K562 (cell line): ENCODE measurements at regions not wholly inside any gene's neighbourhood (a gene's known extent, or its start where the extent isn't known, plus 50 kb on each side); places are given as distances from the start of the nearest gene placed in this dataset.

Source experiments
- ATAC-seq: fragments of 200-7000 bp; cut with Tn5 transposase; 3 replicates; pipeline ENCODE4 v1.9.1; 2020; ENCODE audit warnings: moderate library complexity
- BruUV-seq: library from RNA; stranded (reverse); fragments of 400-500 nt; replicated peaks from 2 replicates; lab custom pipeline; 2021; lab: Mats Ljungman, UMichigan
- CTCF ChIA-PET: fragments of 300-600 bp; formaldehyde crosslinking; extraction: SDS; loops from one replicate; lab custom pipeline; 2021; ENCODE audit warnings: low intra/inter-chr PET ratio; lab: Yijun Ruan, JAX
- POLR2A ChIA-PET: fragments of 300-600, 350-650 bp; sonication (Branson Sonifier 250); formaldehyde crosslinking; extraction: SDS; loops from one replicate; lab custom pipeline; 2021; ENCODE audit warnings: antibody characterized with exemption, inconsistent platforms; lab: Yijun Ruan, JAX
- DNase-seq, 4 experiments: peaks; one replicate each; pipeline versions ENCODE4 v3.0.0 to v3.0.0-alpha.2; 2011 to 2018; ENCODE audit warnings: low spot score in 3 of 4, mixed read lengths in 3 of 4; ENCODE audit errors: extremely low read depth in 1 of 4
- FAIRE-seq: peaks from 2 replicates; lab custom pipeline; 2011; peaks lifted over from hg19 to GRCh38; lab: Jason Lieb, UNC
- H2AFZ ChIP-seq: 2 replicates; pipeline ENCODE4 v1.6.0; 2011; ENCODE audit warnings: low read depth, low read length, control low read depth, inconsistent platforms
- H3K27ac ChIP-seq: fragments of 200-600 bp; 3 replicates; pipeline ENCODE4 v1.8.0; 2011; ENCODE audit warnings: low read depth, mild to moderate bottlenecking, control low read depth, inconsistent platforms, low read length, moderate library complexity, mixed read lengths; ENCODE audit errors: extremely low read depth
- H3K27me3 ChIP-seq, 2 experiments: fragments of 300-600 bp in 1 of 2; 2 replicates in 1 of 2; 3 replicates in 1 of 2; pipeline versions ENCODE4 v1.6.0 to v1.8.0; 2011; ENCODE audit warnings: inconsistent platforms in 2 of 2, low read length in 2 of 2, mild to moderate bottlenecking in 1 of 2, mixed read lengths in 1 of 2, moderate library complexity in 1 of 2; ENCODE audit not compliant: control insufficient read depth in 2 of 2, insufficient read depth in 2 of 2
- H3K36me3 ChIP-seq: fragments of 300-600 bp; 3 replicates; pipeline ENCODE4 v1.8.0; 2011; ENCODE audit warnings: mild to moderate bottlenecking, low read length, inconsistent platforms; ENCODE audit not compliant: control insufficient read depth, insufficient read depth
- H3K4me1 ChIP-seq, 2 experiments: fragments of 200-600 bp in 1 of 2; replicated peaks in 1 of 2; 2 replicates in 1 of 2; 3 replicates in 1 of 2; pipeline versions ENCODE4 v1.5.1 to v1.8.0; 2011; ENCODE audit warnings: inconsistent platforms in 2 of 2, low read length in 2 of 2, mild to moderate bottlenecking in 1 of 2, mixed read lengths in 1 of 2, moderate library complexity in 1 of 2; ENCODE audit not compliant: control insufficient read depth in 2 of 2, insufficient read depth in 2 of 2
- H3K4me2 ChIP-seq: 2 replicates; pipeline ENCODE4 v1.6.1; 2011; ENCODE audit warnings: low read length, control low read depth, inconsistent platforms, mixed read lengths; ENCODE audit not compliant: insufficient read depth
- H3K4me3 ChIP-seq: fragments of 200-600 bp; sonication (generic), shearing (Covaris generic); 2 replicates; pipeline ENCODE4 v1.5.1; 2016; ENCODE audit warnings: control low read depth, inconsistent platforms
- H3K79me2 ChIP-seq: fragments of 200-600 bp; 3 replicates; pipeline ENCODE4 v1.8.0; 2011; ENCODE audit warnings: low read length, inconsistent platforms; ENCODE audit not compliant: control insufficient read depth, insufficient read depth
- H3K9ac ChIP-seq, 2 experiments: 2 replicates each; pipeline versions ENCODE4 v1.6.0 to v1.6.1; 2011; ENCODE audit warnings: low read depth in 2 of 2, low read length in 2 of 2, control low read depth in 1 of 2, inconsistent platforms in 1 of 2, mild to moderate bottlenecking in 1 of 2, mixed read lengths in 1 of 2; ENCODE audit not compliant: insufficient read depth in 1 of 2
- H3K9me1 ChIP-seq: one replicate; pipeline ENCODE4 v1.6.0; 2011; ENCODE audit warnings: inconsistent platforms, mild to moderate bottlenecking, low read length, moderate library complexity; ENCODE audit not compliant: control insufficient read depth, insufficient read depth
- H3K9me3 ChIP-seq: replicated peaks from 2 replicates; pipeline ENCODE4 v1.5.1; 2011; ENCODE audit warnings: low read depth, low read length, inconsistent platforms; ENCODE audit not compliant: control insufficient read depth, insufficient read depth
- H4K20me1 ChIP-seq: replicated peaks from 2 replicates; pipeline ENCODE4 v1.6.1; 2011; ENCODE audit warnings: low read length, inconsistent platforms, mixed read lengths; ENCODE audit not compliant: control insufficient read depth, insufficient read depth
- ARHGAP35 ChIP-seq: fragments of 450-650 bp; IDR thresholded peaks from 2 replicates; pipeline ENCODE4 v1.6.1; 2018; ENCODE audit not compliant: partially characterized antibody
- CEBPB ChIP-seq: fragments of 450-650 bp; IDR thresholded peaks from 2 replicates; pipeline ENCODE4 v1.6.1; 2016; ENCODE audit warnings: missing genetic modification characterization, missing compliant biosample characterization
- CHCHD3 ChIP-seq: fragments of 250-450 bp; sonication (Bioruptor Pico); IDR thresholded peaks from 2 replicates; pipeline ENCODE4 v2.1.2; 2022; ENCODE audit warnings: mild to moderate bottlenecking
- CREM ChIP-seq: IDR thresholded peaks from 2 replicates; pipeline ENCODE4 v1.6.1; 2014; ENCODE audit warnings: antibody characterized with exemption, low read depth
- CTBP1 ChIP-seq: fragments of 450-650 bp; IDR thresholded peaks from 2 replicates; pipeline ENCODE4 v1.6.1; 2016; ENCODE audit warnings: borderline replicate concordance
- FOS ChIP-seq: IDR thresholded peaks from 3 replicates; pipeline ENCODE4 v1.6.1; 2011; ENCODE audit not compliant: insufficient read length; ENCODE audit errors: extremely low read depth
- GTF2E2 ChIP-seq: fragments of 200-800 bp; sonication (Bioruptor generic); IDR thresholded peaks from 2 replicates; pipeline ENCODE4 v1.6.1; 2016; ENCODE audit warnings: missing genetic modification characterization, missing compliant biosample characterization
- JUND ChIP-seq, 2 experiments: IDR thresholded peaks; 2 replicates in 1 of 2; 3 replicates in 1 of 2; pipeline ENCODE4 v1.6.1; 2011; ENCODE audit warnings: borderline replicate concordance in 2 of 2, low read depth in 2 of 2, low read length in 2 of 2, improper control_type of control experiment in 1 of 2, missing biosample characterization in 1 of 2, missing genetic modification characterization in 1 of 2, missing genetic modification reagents in 1 of 2
- MYC ChIP-seq, 2 experiments: fragments of 250-450 bp in 1 of 2; sonication (Bioruptor Pico) in 1 of 2; IDR thresholded peaks; 2 replicates each; pipeline versions ENCODE4 v1.5.1 to v1.6.1; 2012 to 2021; ENCODE audit warnings: low read depth in 2 of 2, borderline replicate concordance in 1 of 2, improper control_type of control experiment in 1 of 2, low read length in 1 of 2, mild to moderate bottlenecking in 1 of 2, moderate library complexity in 1 of 2
- SOX6 ChIP-seq: fragments of 450-650 bp; IDR thresholded peaks from 2 replicates; pipeline ENCODE4 v1.6.1; 2014; ENCODE audit warnings: mild to moderate bottlenecking
- ZNF146 ChIP-seq: IDR thresholded peaks from one replicate; pipeline ENCODE4 v1.6.1; 2018; ENCODE audit warnings: missing compliant biosample characterization; ENCODE audit not compliant: unreplicated experiment
- WGBS: fragments of 100-300 bp; shearing (Covaris generic); methylation state at CpG from one replicate; pipeline ENCODE4 v1.1.6; 2016; ENCODE audit warnings: low coverage, mixed read lengths; ENCODE audit not compliant: insufficient coverage; ENCODE audit errors: missing lambda C conversion rate; 5-methylcytosine and 5-hydroxymethylcytosine counted together
- in situ Hi-C: fragments of 300-500 bp; cut with MboI; formaldehyde crosslinking; loops from 4 replicates; pipeline ENCODE4 v1.15.0; 2018; ENCODE audit warnings: inconsistent platforms, mixed read lengths
- intact Hi-C: fragments of 100-400 bp; cut with micrococcal nuclease; formaldehyde crosslinking; loops from 2 replicates; pipeline ENCODE4 v1.14.2; 2022
- TF ChIP-seq, protein P1 (sequence below): sonication (generic); formaldehyde crosslinking; IDR thresholded peaks from 2 replicates; pipeline ENCODE4 v1.9.0; 2022; ENCODE audit warnings: mild to moderate bottlenecking, missing genetic modification reagents

GRCh38 chrX:128634754-128635153 is 582.6 kb upstream of the ACTRT1 start:
- no TSS peak for BruUV-seq
- POLR2A ChIA-PET, result no interaction called here
- in situ Hi-C loops (no loop called here), intact Hi-C loops (no loop called here)
- FAIRE-seq (no peak), DNase-seq (no peak), ATAC-seq (no peak)
- Histone ChIP-seq H4K20me1 (no peaks in the 10 kb centered on the region), H3K79me2 (no peaks in the 10 kb centered on the region), H3K27ac (no peak overlapping the region), H3K36me3 (no peaks in the 10 kb centered on the region), H3K4me1 (no peaks in the 10 kb centered on the region), H3K9ac (no peak overlapping the region), H3K4me3 (no peak overlapping the region), H2AFZ (no peak overlapping the region), H3K9me3 (no peaks in the 10 kb centered on the region), H3K4me2 (no peak overlapping the region), H3K9me1 (no peaks in the 10 kb centered on the region), H3K27me3 (no peaks in the 10 kb centered on the region)
- no peak for TF ChIP-seq SOX6
- no peak for TF ChIP-seq ZNF146 (CRISPR knock-in tag)
- TF ChIP-seq CREM, result no peak
- TF ChIP-seq CHCHD3 (CRISPR knock-in tag), result no peak
- TF ChIP-seq FOS, result no peak
- TF ChIP-seq MYC (IDR thresholded peaks at IDR 0.05; ENCODE audit: low read depth, low read length), result no peak
- no peak for TF ChIP-seq MYC (CRISPR knock-in tag; IDR thresholded peaks at IDR 0.05; ENCODE audit: borderline replicate concordance, low read depth)
- TF ChIP-seq CTBP1, result no peak
- no peak for TF ChIP-seq ARHGAP35
- TF ChIP-seq, protein P1, sequence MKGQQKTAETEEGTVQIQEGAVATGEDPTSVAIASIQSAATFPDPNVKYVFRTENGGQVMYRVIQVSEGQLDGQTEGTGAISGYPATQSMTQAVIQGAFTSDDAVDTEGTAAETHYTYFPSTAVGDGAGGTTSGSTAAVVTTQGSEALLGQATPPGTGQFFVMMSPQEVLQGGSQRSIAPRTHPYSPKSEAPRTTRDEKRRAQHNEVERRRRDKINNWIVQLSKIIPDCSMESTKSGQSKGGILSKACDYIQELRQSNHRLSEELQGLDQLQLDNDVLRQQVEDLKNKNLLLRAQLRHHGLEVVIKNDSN, result no peak
- no peak for TF ChIP-seq JUND (IDR thresholded peaks at IDR 0.05; ENCODE audit: borderline replicate concordance, low read depth, low read length)
- TF ChIP-seq JUND (tag; IDR thresholded peaks at IDR 0.05; ENCODE audit: borderline replicate concordance, low read depth, low read length), result no peak
- TF ChIP-seq GTF2E2 (tag), result no peak
- no peak for TF ChIP-seq CEBPB
- CTCF ChIA-PET, result no interaction called here
- WGBS, result 0% methylated on average over 1 of the region's 1 CpG
